Vagina (tissue), 2 donors: ENCODE measurements at regions not wholly inside any gene's neighbourhood (a gene's known extent, or its start where the extent isn't known, plus 50 kb on each side); places are given as distances from the start of the nearest gene placed in this dataset.

ENCODE experiments used
- CTCF ChIP-seq, 3 experiments: fragments of 450-650 bp in 2 of 3; fragments of 200-600 bp in 1 of 3; sonication (generic) in 1 of 3; IDR thresholded peaks; one replicate each; pipeline ENCODE4 v1.5.1; 2017 to 2019; ENCODE audit warnings: antibody characterized with exemption in 3 of 3, mild to moderate bottlenecking in 2 of 3, moderate library complexity in 2 of 3
- POLR2A ChIP-seq, 2 donors: fragments of 450-650 bp; IDR thresholded peaks; one replicate each; pipeline ENCODE4 v1.6.1; 2017; ENCODE audit warnings: antibody characterized with exemption in 2 of 2, mild to moderate bottlenecking in 2 of 2, moderate library complexity in 2 of 2

GRCh38 chr12:126233625-126234024, 1168.4 kb downstream of the AACS start:
- no peak for TF ChIP-seq CTCF (IDR thresholded peaks at IDR 0.05)
- TF ChIP-seq POLR2A (IDR thresholded peaks at IDR 0.05) = no peak
